GM23248 (cell line): ENCODE measurements at regions not wholly inside any gene's neighbourhood (a gene's known extent, or its start where the extent isn't known, plus 50 kb on each side); places are given as distances from the start of the nearest gene placed in this dataset.

Experiments
- EZH2 ChIP-seq: fragments of 200-600 bp; sonication (generic); IDR thresholded peaks from 2 replicates; pipeline ENCODE4 v1.6.1; 2018; ENCODE audit warnings: antibody characterized with exemption, mild to moderate bottlenecking; ENCODE audit not compliant: insufficient read depth, poor library complexity, severe bottlenecking
- EZH2phosphoT487 ChIP-seq: fragments of 200-600 bp; sonication (generic); IDR thresholded peaks from 2 replicates; pipeline ENCODE4 v1.6.1; 2018; ENCODE audit warnings: antibody characterized with exemption, moderate library complexity, mild to moderate bottlenecking, low read depth; ENCODE audit not compliant: insufficient read depth

GRCh38 chr2:106334802-106335201 lies 133.4 kb downstream of the RGPD3 start:
- no peak for TF ChIP-seq EZH2
- TF ChIP-seq EZH2phosphoT487, result no peak
